HUES48 (cell line): ENCODE measurements at regions not wholly inside any gene's neighbourhood (a gene's known extent, or its start where the extent isn't known, plus 50 kb on each side); places are given as distances from the start of the nearest gene placed in this dataset.
A peak's percentile ranks its signal among the peaks of the same experiment; 100 is the strongest.
"Not testable (repeated sequence)": the region's sequence is repeated elsewhere in the genome, so short reads cannot be mapped to it uniquely, and the experiment has no call there.

Source experiments
- H3K27ac ChIP-seq: one replicate; pipeline ENCODE4 v1.7.0; 2013; ENCODE audit warnings: low read depth, low read length, inconsistent platforms
- H3K27me3 ChIP-seq: 2 replicates; pipeline ENCODE4 v1.6.1; 2013; ENCODE audit warnings: mild to moderate bottlenecking, low read length; ENCODE audit not compliant: control insufficient read depth, insufficient read depth
- H3K36me3 ChIP-seq: 2 replicates; pipeline ENCODE4 v1.6.1; 2013; ENCODE audit warnings: low read length; ENCODE audit not compliant: control insufficient read depth, insufficient read depth
- H3K4me1 ChIP-seq: 2 replicates; pipeline ENCODE4 v1.6.1; 2013; ENCODE audit warnings: mild to moderate bottlenecking, low read length; ENCODE audit not compliant: control insufficient read depth, insufficient read depth
- H3K4me3 ChIP-seq: 2 replicates; pipeline ENCODE4 v1.5.1; 2013; ENCODE audit warnings: mild to moderate bottlenecking, low read depth, low read length
- H3K9ac ChIP-seq: 2 replicates; pipeline ENCODE4 v1.6.1; 2013; ENCODE audit warnings: mild to moderate bottlenecking, low read depth, low read length, moderate library complexity
- H3K9me3 ChIP-seq: 2 replicates; pipeline ENCODE4 v1.6.1; 2013; ENCODE audit warnings: low read length; ENCODE audit not compliant: control insufficient read depth, insufficient read depth

GRCh38 chr11:38751421-38751820, 2153.4 kb upstream of the RAG2 start:
- no peak overlapping the region for H3K4me3 ChIP-seq
- H3K36me3 ChIP-seq: no peaks in the 10 kb centered on the region
- no peak overlapping the region for H3K9ac ChIP-seq
- H3K27me3 ChIP-seq: no peaks in the 10 kb centered on the region
- no peak overlapping the region for H3K27ac ChIP-seq
- H3K9me3 ChIP-seq: peaks cover 4% of the 10 kb centered on the region; the same call in 1 of the 2 replicates
- H3K4me1 ChIP-seq: no peaks in the 10 kb centered on the region

- H3K4me3 ChIP-seq, H3K36me3 ChIP-seq, H3K4me1 ChIP-seq, H3K27ac ChIP-seq, H3K9ac ChIP-seq, H3K27me3 ChIP-seq, H3K9me3 ChIP-seq: not testable (repeated sequence)
These were observed 2148.5 kb upstream of the RAG2 start for GRCh38 chr11:38746516-38746915.

GRCh38 chr11:38723361-38723760, 2125.3 kb upstream of the RAG2 start:
- H3K27me3 ChIP-seq: no peaks in the 10 kb centered on the region
- no peak overlapping the region for H3K27ac ChIP-seq
- H3K36me3 ChIP-seq: no peaks in the 10 kb centered on the region
- H3K4me3 ChIP-seq: no peak overlapping the region
- no peaks in the 10 kb centered on the region for H3K9me3 ChIP-seq
- no peak overlapping the region for H3K9ac ChIP-seq
- H3K4me1 ChIP-seq: peaks cover 10% of the 10 kb centered on the region

GRCh38 chr11:38721586-38722315, 2123.7 kb upstream of the RAG2 start:
- Histone ChIP-seq H3K9ac (no peak overlapping the region), H3K4me3 (no peak overlapping the region), H3K27ac (no peak overlapping the region), H3K27me3 (no peaks in the 10 kb centered on the region), H3K4me1 (peaks cover 13% of the 10 kb centered on the region), H3K9me3 (no peaks in the 10 kb centered on the region), H3K36me3 (no peaks in the 10 kb centered on the region)

- no peaks in the 10 kb centered on the region for H3K9me3 ChIP-seq
- no peak overlapping the region for H3K4me3 ChIP-seq
- peak overlapping the region; percentile 21 for H3K27ac ChIP-seq
- H3K9ac ChIP-seq: no peak overlapping the region
- H3K27me3 ChIP-seq: no peaks in the 10 kb centered on the region
- no peaks in the 10 kb centered on the region for H3K36me3 ChIP-seq
- peaks cover 13% of the 10 kb centered on the region for H3K4me1 ChIP-seq
These were observed 2120.6 kb upstream of the RAG2 start for GRCh38 chr11:38718659-38719058.

- Histone ChIP-seq H3K4me1 (peaks cover 13% of the 10 kb centered on the region), H3K4me3 (no peak overlapping the region), H3K27me3 (no peaks in the 10 kb centered on the region), H3K9me3 (no peaks in the 10 kb centered on the region), H3K27ac (no peak overlapping the region), H3K36me3 (no peaks in the 10 kb centered on the region), H3K9ac (no peak overlapping the region)
These were observed 2120.0 kb upstream of the RAG2 start for GRCh38 chr11:38718049-38718448.

- H3K27ac ChIP-seq: no peak overlapping the region
- H3K9me3 ChIP-seq: no peaks in the 10 kb centered on the region
- H3K4me1 ChIP-seq: no peaks in the 10 kb centered on the region
- no peaks in the 10 kb centered on the region for H3K27me3 ChIP-seq
- no peak overlapping the region for H3K4me3 ChIP-seq
- no peak overlapping the region for H3K9ac ChIP-seq
- H3K36me3 ChIP-seq: no peaks in the 10 kb centered on the region
These were observed 2113.1 kb upstream of the RAG2 start for GRCh38 chr11:38711110-38711509.

- Histone ChIP-seq H3K27ac (no peak overlapping the region), H3K36me3 (no peaks in the 10 kb centered on the region), H3K27me3 (no peaks in the 10 kb centered on the region), H3K9ac (no peak overlapping the region), H3K9me3 (no peaks in the 10 kb centered on the region), H3K4me3 (no peak overlapping the region), H3K4me1 (no peaks in the 10 kb centered on the region)
These were observed 2112.2 kb upstream of the RAG2 start for GRCh38 chr11:38710262-38710661.

- Histone ChIP-seq H3K27me3 (no peaks in the 10 kb centered on the region), H3K4me3 (no peak overlapping the region), H3K9me3 (no peaks in the 10 kb centered on the region), H3K9ac (no peak overlapping the region), H3K27ac (no peak overlapping the region), H3K4me1 (no peaks in the 10 kb centered on the region), H3K36me3 (no peaks in the 10 kb centered on the region)
These were observed 2102.1 kb upstream of the RAG2 start for GRCh38 chr11:38700111-38700510.

- Histone ChIP-seq H3K27ac (no peak overlapping the region), H3K27me3 (no peaks in the 10 kb centered on the region), H3K36me3 (no peaks in the 10 kb centered on the region), H3K9me3 (no peaks in the 10 kb centered on the region), H3K4me3 (no peak overlapping the region), H3K9ac (no peak overlapping the region), H3K4me1 (no peaks in the 10 kb centered on the region)
These were observed 2095.3 kb upstream of the RAG2 start for GRCh38 chr11:38693306-38693705.

GRCh38 chr11:38690211-38690610, 2092.2 kb upstream of the RAG2 start:
- not testable (repeated sequence) for H3K27ac ChIP-seq, H3K36me3 ChIP-seq, H3K9ac ChIP-seq, H3K27me3 ChIP-seq, H3K4me3 ChIP-seq, H3K9me3 ChIP-seq, H3K4me1 ChIP-seq
